ENCODE measurements at regions not wholly inside any gene's neighbourhood (a gene's known extent, or its start where the extent isn't known, plus 50 kb on each side); places are given as distances from the start of the nearest gene placed in this dataset.

DNA sequence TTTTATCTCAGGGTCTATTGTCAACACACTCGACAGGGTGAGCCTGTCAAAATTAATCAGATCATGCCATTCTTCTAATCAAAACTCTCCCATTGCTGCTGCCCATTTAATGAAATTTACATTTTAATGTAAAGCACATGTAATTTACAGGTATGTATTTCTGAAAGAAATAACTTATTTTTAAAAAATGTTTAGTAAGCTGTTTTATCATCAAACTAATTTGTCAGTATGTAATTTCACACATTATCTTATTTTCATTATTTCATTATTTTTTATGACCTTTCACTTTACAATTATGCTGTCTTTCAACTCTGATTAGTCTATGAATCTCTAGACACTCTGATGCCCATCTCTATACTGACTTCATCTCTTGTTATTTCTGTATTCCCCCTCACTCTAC is 467.8 kb downstream of the ZNF804A start:
- Histone ChIP-seq H3K36me3 (replicated peaks; ENCODE audit: insufficient read depth, low read depth) (no peaks in the 10 kb centered on the region), H3K79me2 (no peaks in the 10 kb centered on the region), H3K4me1 (ENCODE audit: insufficient read depth) (no peaks in the 10 kb centered on the region), H3K27ac (no peak overlapping the region), H3K27me3 (no peaks in the 10 kb centered on the region), H3K4me3 (no peak overlapping the region), H3K9me3 (ENCODE audit: low read depth) (no peaks in the 10 kb centered on the region), H3K4me2 (no peak overlapping the region), H4K20me1 (ENCODE audit: insufficient read depth, poor library complexity, severe bottlenecking) (no peaks in the 10 kb centered on the region), H2AFZ (no peak overlapping the region), H3K9me2 (replicated peaks; ENCODE audit: insufficient read depth) (no peaks in the 10 kb centered on the region)
- DNase-seq (ENCODE audit: low spot score) = no peak
- WGBS (ENCODE audit: low lambda C conversion rate, missing lambda C conversion rate) = 87% methylated on average over 1 of the region's 1 CpG
- TF ChIP-seq EZH2phosphoT487 (IDR thresholded peaks at IDR 0.05; ENCODE audit: low read depth, severe bottlenecking, unreplicated experiment) (no peak), EZH2 (IDR thresholded peaks at IDR 0.05; ENCODE audit: borderline replicate concordance) (no peak)
- TF ChIP-seq, protein P1, sequence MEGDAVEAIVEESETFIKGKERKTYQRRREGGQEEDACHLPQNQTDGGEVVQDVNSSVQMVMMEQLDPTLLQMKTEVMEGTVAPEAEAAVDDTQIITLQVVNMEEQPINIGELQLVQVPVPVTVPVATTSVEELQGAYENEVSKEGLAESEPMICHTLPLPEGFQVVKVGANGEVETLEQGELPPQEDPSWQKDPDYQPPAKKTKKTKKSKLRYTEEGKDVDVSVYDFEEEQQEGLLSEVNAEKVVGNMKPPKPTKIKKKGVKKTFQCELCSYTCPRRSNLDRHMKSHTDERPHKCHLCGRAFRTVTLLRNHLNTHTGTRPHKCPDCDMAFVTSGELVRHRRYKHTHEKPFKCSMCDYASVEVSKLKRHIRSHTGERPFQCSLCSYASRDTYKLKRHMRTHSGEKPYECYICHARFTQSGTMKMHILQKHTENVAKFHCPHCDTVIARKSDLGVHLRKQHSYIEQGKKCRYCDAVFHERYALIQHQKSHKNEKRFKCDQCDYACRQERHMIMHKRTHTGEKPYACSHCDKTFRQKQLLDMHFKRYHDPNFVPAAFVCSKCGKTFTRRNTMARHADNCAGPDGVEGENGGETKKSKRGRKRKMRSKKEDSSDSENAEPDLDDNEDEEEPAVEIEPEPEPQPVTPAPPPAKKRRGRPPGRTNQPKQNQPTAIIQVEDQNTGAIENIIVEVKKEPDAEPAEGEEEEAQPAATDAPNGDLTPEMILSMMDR (IDR thresholded peaks at IDR 0.05; ENCODE audit: poor library complexity) = no peak

DNA sequence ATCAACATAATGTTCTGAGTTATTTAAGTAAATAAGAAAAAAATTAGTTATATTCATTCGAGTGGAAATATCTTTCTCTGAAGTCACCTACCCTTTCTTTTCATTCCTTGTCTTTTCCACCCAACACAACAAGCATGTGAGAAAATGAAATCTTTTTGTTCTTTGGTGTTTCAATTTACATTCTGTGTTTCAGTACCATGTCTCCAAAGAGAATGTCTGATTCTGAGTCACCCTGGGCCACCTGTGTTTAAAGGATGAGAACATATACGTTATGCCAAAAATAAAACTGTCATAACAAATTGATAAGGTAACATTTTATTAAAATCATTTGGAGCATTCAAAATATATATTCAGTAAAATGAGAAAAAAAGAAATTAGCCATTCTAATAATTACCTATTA is 470.8 kb downstream of the ZNF804A start:
- 81% methylated on average over 2 of the region's 2 CpGs for WGBS (ENCODE audit: low lambda C conversion rate, missing lambda C conversion rate)
- Histone ChIP-seq H3K79me2 (no peaks in the 10 kb centered on the region), H3K9me2 (replicated peaks; ENCODE audit: insufficient read depth) (no peaks in the 10 kb centered on the region), H3K9me3 (ENCODE audit: low read depth) (no peaks in the 10 kb centered on the region), H3K36me3 (replicated peaks; ENCODE audit: insufficient read depth, low read depth) (no peaks in the 10 kb centered on the region), H2AFZ (no peak overlapping the region), H3K4me3 (no peak overlapping the region), H3K4me2 (no peak overlapping the region), H3K27me3 (no peaks in the 10 kb centered on the region), H3K4me1 (ENCODE audit: insufficient read depth) (no peaks in the 10 kb centered on the region), H4K20me1 (ENCODE audit: insufficient read depth, poor library complexity, severe bottlenecking) (no peaks in the 10 kb centered on the region), H3K27ac (no peak overlapping the region)
- DNase-seq (ENCODE audit: low spot score) = no peak
- TF ChIP-seq, protein P1 (IDR thresholded peaks at IDR 0.05; ENCODE audit: poor library complexity) = no peak
- TF ChIP-seq EZH2 (IDR thresholded peaks at IDR 0.05; ENCODE audit: borderline replicate concordance) (no peak), EZH2phosphoT487 (IDR thresholded peaks at IDR 0.05; ENCODE audit: low read depth, severe bottlenecking, unreplicated experiment) (no peak)

DNA sequence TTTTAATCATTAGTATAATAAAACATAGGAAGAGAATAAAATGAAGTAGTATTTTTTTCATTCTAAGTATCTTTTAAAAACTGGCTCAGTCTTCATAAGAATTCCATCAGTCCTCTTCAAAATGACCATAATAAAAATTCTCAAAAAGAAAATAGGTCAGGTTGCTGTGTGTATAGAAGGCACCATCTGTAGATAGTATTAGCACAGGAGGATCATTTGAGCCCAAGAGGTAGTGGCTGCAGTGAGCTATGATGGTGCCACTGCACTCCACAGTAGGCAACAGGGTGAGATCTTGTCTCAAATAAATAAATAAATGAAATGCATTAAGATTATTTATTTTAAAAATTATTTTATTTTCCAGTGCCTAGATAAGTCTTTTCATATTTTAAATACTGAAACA is 475.8 kb downstream of the ZNF804A start:
- H3K4me1 ChIP-seq (ENCODE audit: insufficient read depth) = no peaks in the 10 kb centered on the region
- H3K27me3 ChIP-seq = no peaks in the 10 kb centered on the region
- TF ChIP-seq, protein P1 (IDR thresholded peaks at IDR 0.05; ENCODE audit: poor library complexity) = no peak
- TF ChIP-seq EZH2phosphoT487 (IDR thresholded peaks at IDR 0.05; ENCODE audit: low read depth, severe bottlenecking, unreplicated experiment) = no peak
- no peak for TF ChIP-seq EZH2 (IDR thresholded peaks at IDR 0.05; ENCODE audit: borderline replicate concordance)
- DNase-seq (ENCODE audit: low spot score) = no peak
- no peaks in the 10 kb centered on the region for H3K9me3 ChIP-seq (ENCODE audit: low read depth)
- no peaks in the 10 kb centered on the region for H4K20me1 ChIP-seq (ENCODE audit: insufficient read depth, poor library complexity, severe bottlenecking)
- H3K4me2 ChIP-seq = no peak overlapping the region
- H3K27ac ChIP-seq = no peak overlapping the region
- no peaks in the 10 kb centered on the region for H3K9me2 ChIP-seq (replicated peaks; ENCODE audit: insufficient read depth)
- no peak overlapping the region for H2AFZ ChIP-seq
- H3K4me3 ChIP-seq = no peak overlapping the region
- H3K36me3 ChIP-seq (replicated peaks; ENCODE audit: insufficient read depth, low read depth) = no peaks in the 10 kb centered on the region
- H3K79me2 ChIP-seq = no peaks in the 10 kb centered on the region

DNA sequence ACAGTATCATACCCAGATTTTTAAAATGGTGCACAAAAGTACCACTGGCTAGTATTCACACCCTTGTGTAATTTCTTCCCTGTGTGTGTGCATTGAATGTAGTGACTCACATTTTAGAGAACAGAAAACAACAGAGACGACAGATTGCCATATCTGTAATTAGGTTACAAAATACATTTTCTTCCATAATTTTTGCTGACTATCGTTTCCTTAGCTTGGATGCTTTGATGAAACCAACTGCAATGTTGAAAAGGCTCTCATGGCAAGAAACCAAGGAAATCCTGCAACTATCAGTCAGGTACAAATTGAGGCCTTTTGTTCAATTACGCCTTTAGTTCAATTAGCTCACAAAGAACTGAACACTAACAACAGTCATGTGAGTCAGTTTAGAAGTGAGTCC is 484.4 kb downstream of the ZNF804A start:
- Histone ChIP-seq H3K79me2 (no peaks in the 10 kb centered on the region), H3K27ac (no peak overlapping the region), H4K20me1 (ENCODE audit: insufficient read depth, poor library complexity, severe bottlenecking) (no peaks in the 10 kb centered on the region), H2AFZ (no peak overlapping the region), H3K9me3 (ENCODE audit: low read depth) (no peaks in the 10 kb centered on the region), H3K9me2 (replicated peaks; ENCODE audit: insufficient read depth) (no peaks in the 10 kb centered on the region), H3K4me2 (no peak overlapping the region), H3K27me3 (no peaks in the 10 kb centered on the region), H3K36me3 (replicated peaks; ENCODE audit: insufficient read depth, low read depth) (no peaks in the 10 kb centered on the region), H3K4me1 (ENCODE audit: insufficient read depth) (no peaks in the 10 kb centered on the region), H3K4me3 (no peak overlapping the region)
- WGBS (ENCODE audit: low lambda C conversion rate, missing lambda C conversion rate) = 94% methylated on average over 3 of the region's 3 CpGs
- DNase-seq (ENCODE audit: low spot score) = no peak
- no peak for TF ChIP-seq EZH2phosphoT487 (IDR thresholded peaks at IDR 0.05; ENCODE audit: low read depth, severe bottlenecking, unreplicated experiment)
- TF ChIP-seq, protein P1 (IDR thresholded peaks at IDR 0.05; ENCODE audit: poor library complexity) = no peak
- TF ChIP-seq EZH2 (IDR thresholded peaks at IDR 0.05; ENCODE audit: borderline replicate concordance) = no peak

Measured in hepatocyte (in vitro differentiated cells).